22Rv1 (cell line): ENCODE measurements at regions not wholly inside any gene's neighbourhood (a gene's known extent, or its start where the extent isn't known, plus 50 kb on each side); places are given as distances from the start of the nearest gene placed in this dataset.

Experiments used
- H3K27ac ChIP-seq: fragments of 450-650 bp; 2 replicates; pipeline ENCODE4 v1.5.1; 2017
- CTCF ChIP-seq: fragments of 450-650 bp; IDR thresholded peaks from 2 replicates; pipeline ENCODE4 v1.5.1; 2017; ENCODE audit warnings: mild to moderate bottlenecking
- ZFX ChIP-seq: fragments of 450-650 bp; IDR thresholded peaks from 2 replicates; pipeline ENCODE4 v1.6.1; 2017; ENCODE audit warnings: antibody characterized with exemption, borderline replicate concordance

- no peak overlapping the region for H3K27ac ChIP-seq
Measured at GRCh38 chr3:176909044-176909443, 288.2 kb downstream of the TBL1XR1 start.

GRCh38 chr3:176906046-176906905 lies 291.0 kb downstream of the TBL1XR1 start:
- no peak for TF ChIP-seq ZFX
- no peak for TF ChIP-seq CTCF
- no peak overlapping the region for H3K27ac ChIP-seq

More at GRCh38 chr3:176909044-176909443, 288.2 kb downstream of the TBL1XR1 start:
- TF ChIP-seq ZFX (no peak), CTCF (no peak)

- H3K27ac ChIP-seq, result no peak overlapping the region
- TF ChIP-seq ZFX (no peak), CTCF (no peak)
Measured at GRCh38 chr3:176905331-176905730, 292.0 kb downstream of the TBL1XR1 start.

GRCh38 chr3:176904506-176904905 lies 292.8 kb downstream of the TBL1XR1 start:
- TF ChIP-seq CTCF (no peak), ZFX (no peak)
- H3K27ac ChIP-seq, result no peak overlapping the region

- TF ChIP-seq CTCF (no peak), ZFX (no peak)
- no peak overlapping the region for H3K27ac ChIP-seq
Measured at GRCh38 chr3:176896640-176897039, 300.6 kb downstream of the TBL1XR1 start.

GRCh38 chr3:176896165-176896564 lies 301.1 kb downstream of the TBL1XR1 start:
- H3K27ac ChIP-seq, result no peak overlapping the region
- TF ChIP-seq CTCF (no peak), ZFX (no peak)

- TF ChIP-seq ZFX (no peak), CTCF (no peak)
- no peak overlapping the region for H3K27ac ChIP-seq
Measured at GRCh38 chr3:176879710-176880109, 317.6 kb downstream of the TBL1XR1 start.
